ENCODE measurements at regions not wholly inside any gene's neighbourhood (a gene's known extent, or its start where the extent isn't known, plus 50 kb on each side); places are given as distances from the start of the nearest gene placed in this dataset.

GRCh38 chr9:103900466-103900865 lies 193.6 kb upstream of the SMC2 start:
- no peak for TF ChIP-seq CTCF (IDR thresholded peaks at IDR 0.05; ENCODE audit: low read length)
- TF ChIP-seq EZH2 (IDR thresholded peaks at IDR 0.05; ENCODE audit: borderline replicate concordance, low read length) = no peak
